Mesendoderm (in vitro differentiated cells): ENCODE measurements at regions not wholly inside any gene's neighbourhood (a gene's known extent, or its start where the extent isn't known, plus 50 kb on each side); places are given as distances from the start of the nearest gene placed in this dataset.

Experiments
- DNase-seq: peaks from one replicate; pipeline ENCODE4 v3.0.0; 2013
- H2AK5ac ChIP-seq: 2 replicates; pipeline ENCODE4 v1.6.1; 2013; ENCODE audit warnings: low read length, inconsistent platforms
- H2BK120ac ChIP-seq: 2 replicates; pipeline ENCODE4 v1.6.1; 2013; ENCODE audit warnings: low read depth, mild to moderate bottlenecking, low read length, moderate library complexity, mixed read lengths
- H2BK15ac ChIP-seq: replicated peaks from 2 replicates; pipeline ENCODE4 v1.6.1; 2013; ENCODE audit warnings: low read depth, mild to moderate bottlenecking, moderate library complexity
- H2BK5ac ChIP-seq: 2 replicates; pipeline ENCODE4 v1.6.1; 2013; ENCODE audit warnings: low read length, inconsistent platforms
- H3K18ac ChIP-seq: 2 replicates; pipeline ENCODE4 v1.6.1; 2013; ENCODE audit warnings: mild to moderate bottlenecking, low read length, mixed read lengths
- H3K23ac ChIP-seq: one replicate; pipeline ENCODE4 v1.6.1; 2013; ENCODE audit warnings: low read length
- H3K27ac ChIP-seq: 2 replicates; pipeline ENCODE4 v1.5.1; 2013; ENCODE audit warnings: low read depth, mild to moderate bottlenecking, inconsistent platforms, low read length, moderate library complexity
- H3K27me3 ChIP-seq: 2 replicates; pipeline ENCODE4 v1.6.1; 2013; ENCODE audit warnings: low read length, control low read depth, mild to moderate bottlenecking, inconsistent platforms; ENCODE audit not compliant: insufficient read depth, poor library complexity
- H3K36me3 ChIP-seq: 2 replicates; pipeline ENCODE4 v1.6.1; 2013; ENCODE audit warnings: low read length, inconsistent platforms; ENCODE audit not compliant: control insufficient read depth, insufficient read depth
- H3K4ac ChIP-seq: one replicate; pipeline ENCODE4 v1.6.1; 2013; ENCODE audit warnings: low read depth, mild to moderate bottlenecking, low read length, moderate library complexity
- H3K4me1 ChIP-seq: 2 replicates; pipeline ENCODE4 v1.6.1; 2013; ENCODE audit warnings: low read depth, low read length, inconsistent platforms; ENCODE audit not compliant: control insufficient read depth
- H3K4me2 ChIP-seq: 2 replicates; pipeline ENCODE4 v1.6.1; 2013; ENCODE audit warnings: low read length
- H3K4me3 ChIP-seq: 2 replicates; pipeline ENCODE4 v1.5.1; 2013; ENCODE audit warnings: mild to moderate bottlenecking, low read length
- H3K56ac ChIP-seq: one replicate; pipeline ENCODE4 v1.6.1; 2013; ENCODE audit warnings: low read length
- H3K79me1 ChIP-seq: 2 replicates; pipeline ENCODE4 v1.6.1; 2013; ENCODE audit warnings: low read length, inconsistent platforms
- H3K79me2 ChIP-seq: 2 replicates; pipeline ENCODE4 v1.6.1; 2013; ENCODE audit warnings: mild to moderate bottlenecking, low read length; ENCODE audit not compliant: control insufficient read depth, insufficient read depth
- H3K9ac ChIP-seq: 2 replicates; pipeline ENCODE4 v1.6.1; 2013; ENCODE audit warnings: low read length, inconsistent platforms
- H4K5ac ChIP-seq: one replicate; pipeline ENCODE4 v1.6.1; 2013; ENCODE audit warnings: low read length
- H4K8ac ChIP-seq: one replicate; pipeline ENCODE4 v1.6.1; 2013; ENCODE audit warnings: low read depth, mild to moderate bottlenecking, control low read depth, low read length, moderate library complexity
- WGBS: extraction: QIAGEN DNeasy Blood & Tissue Kit; methylation state at CpG from one replicate; pipeline ENCODE4 v1.1.7; 2013; ENCODE audit warnings: low lambda C conversion rate, missing lambda C conversion rate; ENCODE audit not compliant: insufficient coverage; ENCODE audit errors: extremely low coverage; 5-methylcytosine and 5-hydroxymethylcytosine counted together

- no peak overlapping the region for H3K4me3 ChIP-seq
- H3K4me2 ChIP-seq: no peak overlapping the region
- no peaks in the 10 kb centered on the region for H3K4me1 ChIP-seq
- H3K23ac ChIP-seq: no peak overlapping the region
- H3K27ac ChIP-seq: no peak overlapping the region
- H2AK5ac ChIP-seq: no peak overlapping the region
- no peak overlapping the region for H3K9ac ChIP-seq
- peak; percentile 50 for DNase-seq
- H3K27me3 ChIP-seq: no peaks in the 10 kb centered on the region
- no peak overlapping the region for H3K56ac ChIP-seq
- H3K4ac ChIP-seq: no peak overlapping the region
- no peaks in the 10 kb centered on the region for H3K79me1 ChIP-seq
- H4K8ac ChIP-seq: no peak overlapping the region
- no peak overlapping the region for H3K18ac ChIP-seq
- H4K5ac ChIP-seq: no peak overlapping the region
- H3K36me3 ChIP-seq: no peaks in the 10 kb centered on the region
- H3K79me2 ChIP-seq: no peaks in the 10 kb centered on the region
- no peak overlapping the region for H2BK15ac ChIP-seq
- no CpG with 5 or more reads among the region's 2 CpGs for WGBS
- no peak overlapping the region for H2BK5ac ChIP-seq
- no peak overlapping the region for H2BK120ac ChIP-seq
Measured at GRCh38 chr1:83102630-83103071, 896.3 kb downstream of the TTLL7 start.

- Histone ChIP-seq H4K8ac (no peak overlapping the region), H2AK5ac (no peak overlapping the region), H3K27ac (no peak overlapping the region), H3K27me3 (no peaks in the 10 kb centered on the region), H3K4me3 (no peak overlapping the region), H3K79me1 (no peaks in the 10 kb centered on the region), H3K79me2 (no peaks in the 10 kb centered on the region), H3K4me2 (no peak overlapping the region), H3K23ac (no peak overlapping the region), H2BK120ac (no peak overlapping the region), H3K4me1 (no peaks in the 10 kb centered on the region), H3K18ac (no peak overlapping the region), H3K36me3 (no peaks in the 10 kb centered on the region), H2BK15ac (no peak overlapping the region), H3K56ac (no peak overlapping the region), H2BK5ac (no peak overlapping the region), H3K9ac (no peak overlapping the region), H3K4ac (no peak overlapping the region), H4K5ac (no peak overlapping the region)
- WGBS: no CpG with 5 or more reads among the region's 4 CpGs
- DNase-seq: peak; percentile 28
Measured at GRCh38 chr1:83101406-83101805, 897.5 kb downstream of the TTLL7 start.

GRCh38 chr1:83100133-83100532, 898.8 kb downstream of the TTLL7 start:
- Histone ChIP-seq H2BK15ac (no peak overlapping the region), H3K27ac (no peak overlapping the region), H3K79me2 (no peaks in the 10 kb centered on the region), H3K36me3 (no peaks in the 10 kb centered on the region), H4K8ac (no peak overlapping the region), H3K4ac (no peak overlapping the region), H3K18ac (no peak overlapping the region), H3K56ac (no peak overlapping the region), H3K4me2 (no peak overlapping the region), H3K4me1 (no peaks in the 10 kb centered on the region), H4K5ac (no peak overlapping the region), H3K79me1 (no peaks in the 10 kb centered on the region), H3K23ac (no peak overlapping the region), H3K9ac (no peak overlapping the region), H3K4me3 (no peak overlapping the region), H3K27me3 (no peaks in the 10 kb centered on the region), H2BK5ac (no peak overlapping the region), H2AK5ac (no peak overlapping the region), H2BK120ac (no peak overlapping the region)
- DNase-seq: no peak
- WGBS: no CpG with 5 or more reads among the region's 2 CpGs

GRCh38 chr1:83098791-83099190, 900.1 kb downstream of the TTLL7 start:
- Histone ChIP-seq H3K18ac (no peak overlapping the region), H3K79me2 (no peaks in the 10 kb centered on the region), H3K4me2 (no peak overlapping the region), H3K4ac (no peak overlapping the region), H3K27ac (no peak overlapping the region), H2BK15ac (no peak overlapping the region), H3K27me3 (no peaks in the 10 kb centered on the region), H4K8ac (no peak overlapping the region), H3K56ac (no peak overlapping the region), H3K23ac (no peak overlapping the region), H4K5ac (no peak overlapping the region), H3K9ac (no peak overlapping the region), H3K4me3 (no peak overlapping the region), H2AK5ac (no peak overlapping the region), H3K4me1 (no peaks in the 10 kb centered on the region), H2BK120ac (no peak overlapping the region), H3K36me3 (no peaks in the 10 kb centered on the region), H3K79me1 (no peaks in the 10 kb centered on the region), H2BK5ac (no peak overlapping the region)
- no peak for DNase-seq
- WGBS: no CpG with 5 or more reads among the region's 1 CpG

GRCh38 chr1:83098131-83098530, 900.8 kb downstream of the TTLL7 start:
- H3K56ac ChIP-seq: no peak overlapping the region
- no peaks in the 10 kb centered on the region for H3K36me3 ChIP-seq
- H3K4me2 ChIP-seq: no peak overlapping the region
- DNase-seq: no peak
- H3K27me3 ChIP-seq: no peaks in the 10 kb centered on the region
- no peak overlapping the region for H3K23ac ChIP-seq
- H4K8ac ChIP-seq: no peak overlapping the region
- no peaks in the 10 kb centered on the region for H3K4me1 ChIP-seq
- no peak overlapping the region for H2BK15ac ChIP-seq
- no peak overlapping the region for H2BK5ac ChIP-seq
- WGBS: no CpG with 5 or more reads among the region's 3 CpGs
- no peak overlapping the region for H3K9ac ChIP-seq
- H3K79me1 ChIP-seq: no peaks in the 10 kb centered on the region
- H3K79me2 ChIP-seq: no peaks in the 10 kb centered on the region
- no peak overlapping the region for H3K4me3 ChIP-seq
- no peak overlapping the region for H3K27ac ChIP-seq
- no peak overlapping the region for H2BK120ac ChIP-seq
- H4K5ac ChIP-seq: no peak overlapping the region
- H3K4ac ChIP-seq: no peak overlapping the region
- H2AK5ac ChIP-seq: no peak overlapping the region
- H3K18ac ChIP-seq: no peak overlapping the region

GRCh38 chr1:83097715-83098114, 901.2 kb downstream of the TTLL7 start:
- Histone ChIP-seq H3K56ac (no peak overlapping the region), H3K4me1 (no peaks in the 10 kb centered on the region), H3K79me2 (no peaks in the 10 kb centered on the region), H4K5ac (no peak overlapping the region), H3K4ac (no peak overlapping the region), H2BK15ac (no peak overlapping the region), H2BK120ac (no peak overlapping the region), H3K4me2 (no peak overlapping the region), H3K27me3 (no peaks in the 10 kb centered on the region), H2AK5ac (no peak overlapping the region), H3K18ac (no peak overlapping the region), H3K79me1 (no peaks in the 10 kb centered on the region), H3K36me3 (no peaks in the 10 kb centered on the region), H3K4me3 (no peak overlapping the region), H3K9ac (no peak overlapping the region), H3K27ac (no peak overlapping the region), H4K8ac (no peak overlapping the region), H3K23ac (no peak overlapping the region), H2BK5ac (no peak overlapping the region)
- no peak for DNase-seq
